DND-41 (cell line): ENCODE measurements at regions not wholly inside any gene's neighbourhood (a gene's known extent, or its start where the extent isn't known, plus 50 kb on each side); places are given as distances from the start of the nearest gene placed in this dataset.
"Not testable (repeated sequence)": the region's sequence is repeated elsewhere in the genome, so short reads cannot be mapped to it uniquely, and the experiment has no call there.

Experiments
- CTCF ChIP-seq: IDR thresholded peaks from 2 replicates; pipeline ENCODE4 v1.5.1; 2012; ENCODE audit warnings: borderline replicate concordance, low read length, moderate library complexity, mild to moderate bottlenecking; ENCODE audit not compliant: poor library complexity, severe bottlenecking; ENCODE audit errors: extremely low read depth
- EZH2 ChIP-seq: IDR thresholded peaks from 3 replicates; pipeline ENCODE4 v1.6.1; 2012; ENCODE audit warnings: borderline replicate concordance, low read depth, mild to moderate bottlenecking, moderate library complexity, low read length, inconsistent platforms; ENCODE audit not compliant: severe bottlenecking

- not testable (repeated sequence) for TF ChIP-seq CTCF, EZH2
Observed at GRCh38 chr2:110383163-110384048, 89.2 kb downstream of the LIMS4 start.
